Liver (tissue), 3 donors: ENCODE measurements at regions not wholly inside any gene's neighbourhood (a gene's known extent, or its start where the extent isn't known, plus 50 kb on each side); places are given as distances from the start of the nearest gene placed in this dataset.

Source experiments
- EGR1 ChIP-seq, 2 donors: IDR thresholded peaks; 2 replicates each; pipeline ENCODE4 v1.6.1; 2016 to 2018; ENCODE audit warnings: antibody characterized with exemption in 2 of 2, low read depth in 2 of 2
- GABPA ChIP-seq, 2 donors: IDR thresholded peaks in 1 of 2; conservative IDR thresholded peaks in 1 of 2; 2 replicates each; pipeline ENCODE4 v1.6.1; 2016; ENCODE audit warnings: antibody characterized with exemption in 2 of 2, mild to moderate bottlenecking in 1 of 2, moderate library complexity in 1 of 2
- TAF1 ChIP-seq: conservative IDR thresholded peaks from 2 replicates; pipeline ENCODE4 v1.6.1; 2016; ENCODE audit warnings: antibody characterized with exemption, mild to moderate bottlenecking
- TF ChIP-seq, protein P1 (sequence below): fragments of 150-350 bp; IDR thresholded peaks from 2 replicates; pipeline ENCODE4 v1.5.1; 2017; ENCODE audit warnings: improper control_type of control experiment, low read depth, low read length; ENCODE audit not compliant: missing input control
- donor health status: healthy.
- donor health status: healthy.

DNA sequence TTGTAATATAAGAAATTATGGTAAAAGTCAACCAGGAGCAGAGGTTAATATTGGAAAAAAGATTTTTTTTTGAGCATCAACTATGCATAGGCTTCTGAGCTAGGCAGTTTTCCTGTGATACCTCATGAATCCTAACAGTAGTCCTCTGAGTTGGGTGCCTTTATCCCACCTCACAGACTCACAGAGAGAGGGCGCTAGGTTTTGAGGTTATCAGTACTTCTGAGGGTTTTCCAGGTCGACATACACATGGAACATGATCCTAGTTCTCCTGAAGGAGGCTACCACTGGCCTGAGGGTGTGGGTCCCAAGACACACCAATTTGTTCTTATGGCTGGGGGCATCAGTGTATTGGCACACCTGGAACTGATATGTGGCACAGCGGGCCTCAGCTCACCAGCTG lies 358.8 kb upstream of the JAG1 start:
- TF ChIP-seq, protein P1, sequence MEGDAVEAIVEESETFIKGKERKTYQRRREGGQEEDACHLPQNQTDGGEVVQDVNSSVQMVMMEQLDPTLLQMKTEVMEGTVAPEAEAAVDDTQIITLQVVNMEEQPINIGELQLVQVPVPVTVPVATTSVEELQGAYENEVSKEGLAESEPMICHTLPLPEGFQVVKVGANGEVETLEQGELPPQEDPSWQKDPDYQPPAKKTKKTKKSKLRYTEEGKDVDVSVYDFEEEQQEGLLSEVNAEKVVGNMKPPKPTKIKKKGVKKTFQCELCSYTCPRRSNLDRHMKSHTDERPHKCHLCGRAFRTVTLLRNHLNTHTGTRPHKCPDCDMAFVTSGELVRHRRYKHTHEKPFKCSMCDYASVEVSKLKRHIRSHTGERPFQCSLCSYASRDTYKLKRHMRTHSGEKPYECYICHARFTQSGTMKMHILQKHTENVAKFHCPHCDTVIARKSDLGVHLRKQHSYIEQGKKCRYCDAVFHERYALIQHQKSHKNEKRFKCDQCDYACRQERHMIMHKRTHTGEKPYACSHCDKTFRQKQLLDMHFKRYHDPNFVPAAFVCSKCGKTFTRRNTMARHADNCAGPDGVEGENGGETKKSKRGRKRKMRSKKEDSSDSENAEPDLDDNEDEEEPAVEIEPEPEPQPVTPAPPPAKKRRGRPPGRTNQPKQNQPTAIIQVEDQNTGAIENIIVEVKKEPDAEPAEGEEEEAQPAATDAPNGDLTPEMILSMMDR: no peak
- TF ChIP-seq GABPA (IDR thresholded peaks at IDR 0.05 in 1 of 2, conservative IDR thresholded peaks at IDR 0.05 in 1 of 2) (no peak), EGR1 (IDR thresholded peaks at IDR 0.05; ENCODE audit: low read depth in 2 of 2) (no peak), TAF1 (no peak)
